ENCODE measurements at regions not wholly inside any gene's neighbourhood (a gene's known extent, or its start where the extent isn't known, plus 50 kb on each side); places are given as distances from the start of the nearest gene placed in this dataset.

GRCh38 chr10:80741278-80741677 lies 203.6 kb downstream of the SH2D4B start:
- Mint-ChIP-seq H3K9me3 (ENCODE audit: unreplicated experiment) (peaks cover 28% of the 10 kb centered on the region), H3K4me3 (ENCODE audit: unreplicated experiment) (no peak overlapping the region), H3K36me3 (ENCODE audit: insufficient read depth, unreplicated experiment) (no peaks in the 10 kb centered on the region), H3K27me3 (ENCODE audit: insufficient read depth, unreplicated experiment) (peaks cover 2% of the 10 kb centered on the region), H3K27ac (ENCODE audit: unreplicated experiment) (no peak overlapping the region), H3K4me1 (ENCODE audit: low read depth, unreplicated experiment) (peaks cover 7% of the 10 kb centered on the region)
- H3K36me3 ChIP-seq (ENCODE audit: control insufficient read depth, insufficient read depth, low read length), result no peaks in the 10 kb centered on the region
- no TSS peak for BruUV-seq (replicated peaks)
- intact Hi-C loops (cut with micrococcal nuclease; ENCODE audit: unreplicated experiment), result no loop called here
- POLR2A ChIA-PET, result no interaction called here
- no peak overlapping the region for H3K4me3 ChIP-seq (ENCODE audit: low read depth, low read length)
- TF ChIP-seq, protein P1, sequence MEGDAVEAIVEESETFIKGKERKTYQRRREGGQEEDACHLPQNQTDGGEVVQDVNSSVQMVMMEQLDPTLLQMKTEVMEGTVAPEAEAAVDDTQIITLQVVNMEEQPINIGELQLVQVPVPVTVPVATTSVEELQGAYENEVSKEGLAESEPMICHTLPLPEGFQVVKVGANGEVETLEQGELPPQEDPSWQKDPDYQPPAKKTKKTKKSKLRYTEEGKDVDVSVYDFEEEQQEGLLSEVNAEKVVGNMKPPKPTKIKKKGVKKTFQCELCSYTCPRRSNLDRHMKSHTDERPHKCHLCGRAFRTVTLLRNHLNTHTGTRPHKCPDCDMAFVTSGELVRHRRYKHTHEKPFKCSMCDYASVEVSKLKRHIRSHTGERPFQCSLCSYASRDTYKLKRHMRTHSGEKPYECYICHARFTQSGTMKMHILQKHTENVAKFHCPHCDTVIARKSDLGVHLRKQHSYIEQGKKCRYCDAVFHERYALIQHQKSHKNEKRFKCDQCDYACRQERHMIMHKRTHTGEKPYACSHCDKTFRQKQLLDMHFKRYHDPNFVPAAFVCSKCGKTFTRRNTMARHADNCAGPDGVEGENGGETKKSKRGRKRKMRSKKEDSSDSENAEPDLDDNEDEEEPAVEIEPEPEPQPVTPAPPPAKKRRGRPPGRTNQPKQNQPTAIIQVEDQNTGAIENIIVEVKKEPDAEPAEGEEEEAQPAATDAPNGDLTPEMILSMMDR (IDR thresholded peaks at IDR 0.05; ENCODE audit: insufficient read depth in 1 of 2, low read depth in 1 of 2, low read length in 1 of 2, severe bottlenecking in 1 of 2, unreplicated experiment in 1 of 2), result no peak
- H3K27me3 ChIP-seq (replicated peaks; ENCODE audit: control insufficient read depth, insufficient read depth, low read length), result no peaks in the 10 kb centered on the region
- no peaks in the 10 kb centered on the region for H3K9me3 ChIP-seq
- no peaks in the 10 kb centered on the region for H3K4me1 ChIP-seq
- DNase-seq, result no peak
- CTCF ChIA-PET, result no interaction called here

DNA sequence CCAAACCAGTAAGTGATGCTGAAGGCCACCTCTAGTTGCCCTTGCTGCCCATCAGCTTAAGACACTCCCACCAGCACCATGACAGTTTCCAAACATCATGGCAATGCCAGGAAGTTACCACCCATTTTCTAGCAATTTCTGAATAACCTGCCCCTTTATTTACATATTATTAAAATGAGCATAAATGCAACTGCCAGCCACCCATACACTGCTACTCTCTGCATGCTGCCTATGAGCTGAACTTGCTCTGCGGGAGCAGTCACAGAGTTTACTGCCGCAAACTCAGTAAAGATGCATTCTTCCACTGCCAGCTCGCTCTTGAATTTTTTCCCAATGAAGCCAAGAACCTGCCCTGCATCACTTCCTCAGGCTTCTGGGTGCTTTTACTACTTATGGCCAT lies 212.6 kb downstream of the SH2D4B start:
- peaks cover 6% of the 10 kb centered on the region for H3K36me3 Mint-ChIP-seq (ENCODE audit: insufficient read depth, unreplicated experiment)
- no TSS peak for BruUV-seq (replicated peaks)
- Histone ChIP-seq H3K36me3 (ENCODE audit: control insufficient read depth, insufficient read depth, low read length) (no peaks in the 10 kb centered on the region), H3K9me3 (no peaks in the 10 kb centered on the region; the same call in 1 of the 2 replicates), H3K4me1 (no peaks in the 10 kb centered on the region), H3K27me3 (replicated peaks; ENCODE audit: control insufficient read depth, insufficient read depth, low read length) (no peaks in the 10 kb centered on the region), H3K4me3 (ENCODE audit: low read depth, low read length) (no peak overlapping the region)
- TF ChIP-seq, protein P1 (IDR thresholded peaks at IDR 0.05; ENCODE audit: insufficient read depth in 1 of 2, low read depth in 1 of 2, low read length in 1 of 2, severe bottlenecking in 1 of 2, unreplicated experiment in 1 of 2), result no peak
- peaks cover 17% of the 10 kb centered on the region for H3K9me3 Mint-ChIP-seq (ENCODE audit: unreplicated experiment)
- no peak for DNase-seq
- ChIA-PET CTCF (no interaction called here), POLR2A (no interaction called here)
- peaks cover 3% of the 10 kb centered on the region for H3K27me3 Mint-ChIP-seq (ENCODE audit: insufficient read depth, unreplicated experiment)
- no peak overlapping the region for H3K4me3 Mint-ChIP-seq (ENCODE audit: unreplicated experiment)
- intact Hi-C loops (cut with micrococcal nuclease; ENCODE audit: unreplicated experiment), result no loop called here
- H3K4me1 Mint-ChIP-seq (ENCODE audit: low read depth, unreplicated experiment), result peaks cover 6% of the 10 kb centered on the region
- H3K27ac Mint-ChIP-seq (ENCODE audit: unreplicated experiment), result no peak overlapping the region

DNA sequence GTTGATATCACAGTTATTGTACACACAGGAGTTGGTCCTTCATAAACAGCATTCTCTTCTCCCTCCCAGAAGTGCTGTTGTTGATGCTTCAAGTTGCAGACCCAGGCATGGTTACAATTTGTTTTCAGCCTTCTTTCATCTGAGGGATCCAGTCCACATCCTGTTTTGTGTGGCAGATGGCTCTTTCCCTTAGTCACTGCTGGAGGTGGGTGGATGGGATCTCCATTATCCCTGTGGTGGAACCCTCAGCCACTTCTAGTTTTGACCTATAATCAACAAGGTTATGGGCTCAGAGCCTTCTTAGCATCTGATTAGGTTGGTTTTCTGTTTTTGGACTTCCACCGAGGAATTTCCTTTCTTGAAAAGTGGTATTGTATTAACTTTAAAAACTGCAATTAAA lies 214.2 kb downstream of the SH2D4B start:
- peaks cover 6% of the 10 kb centered on the region for H3K36me3 Mint-ChIP-seq (ENCODE audit: insufficient read depth, unreplicated experiment)
- intact Hi-C loops (cut with micrococcal nuclease; ENCODE audit: unreplicated experiment), result no loop called here
- H3K9me3 ChIP-seq, result no peaks in the 10 kb centered on the region; the same call in 1 of the 2 replicates
- no peaks in the 10 kb centered on the region for H3K4me1 ChIP-seq
- H3K36me3 ChIP-seq (ENCODE audit: control insufficient read depth, insufficient read depth, low read length), result no peaks in the 10 kb centered on the region
- ChIA-PET POLR2A (no interaction called here), CTCF (interaction anchor here (1.0 kb wide), 1 partner anchor 247 kb away, joined by 4 read pairs; no protein-coding TSS in a partner anchor)
- H3K4me1 Mint-ChIP-seq (ENCODE audit: low read depth, unreplicated experiment), result peaks cover 6% of the 10 kb centered on the region
- no peak for DNase-seq
- no peak overlapping the region for H3K4me3 ChIP-seq (ENCODE audit: low read depth, low read length)
- H3K9me3 Mint-ChIP-seq (ENCODE audit: unreplicated experiment), result peaks cover 17% of the 10 kb centered on the region
- BruUV-seq (replicated peaks), result no TSS peak
- no peak overlapping the region for H3K27ac Mint-ChIP-seq (ENCODE audit: unreplicated experiment)
- peaks cover 3% of the 10 kb centered on the region for H3K27me3 Mint-ChIP-seq (ENCODE audit: insufficient read depth, unreplicated experiment)
- H3K27me3 ChIP-seq (replicated peaks; ENCODE audit: control insufficient read depth, insufficient read depth, low read length), result no peaks in the 10 kb centered on the region
- no peak overlapping the region for H3K4me3 Mint-ChIP-seq (ENCODE audit: unreplicated experiment)
- TF ChIP-seq, protein P1 (IDR thresholded peaks at IDR 0.05; ENCODE audit: insufficient read depth in 1 of 2, low read depth in 1 of 2, low read length in 1 of 2, severe bottlenecking in 1 of 2, unreplicated experiment in 1 of 2), result no peak
